HG03066 (cell line): ENCODE measurements at regions not wholly inside any gene's neighbourhood (a gene's known extent, or its start where the extent isn't known, plus 50 kb on each side); places are given as distances from the start of the nearest gene placed in this dataset.

Experiments
- ATAC-seq: cut with Tn5 transposase; IDR thresholded peaks from one replicate; pipeline ENCODE4 v1.9.1; 2021; ENCODE audit warnings: low read depth; ENCODE audit not compliant: unreplicated experiment

- no peak for ATAC-seq
Measured at GRCh38 chr3:180092889-180093288, 56.2 kb upstream of the PEX5L start.

DNA sequence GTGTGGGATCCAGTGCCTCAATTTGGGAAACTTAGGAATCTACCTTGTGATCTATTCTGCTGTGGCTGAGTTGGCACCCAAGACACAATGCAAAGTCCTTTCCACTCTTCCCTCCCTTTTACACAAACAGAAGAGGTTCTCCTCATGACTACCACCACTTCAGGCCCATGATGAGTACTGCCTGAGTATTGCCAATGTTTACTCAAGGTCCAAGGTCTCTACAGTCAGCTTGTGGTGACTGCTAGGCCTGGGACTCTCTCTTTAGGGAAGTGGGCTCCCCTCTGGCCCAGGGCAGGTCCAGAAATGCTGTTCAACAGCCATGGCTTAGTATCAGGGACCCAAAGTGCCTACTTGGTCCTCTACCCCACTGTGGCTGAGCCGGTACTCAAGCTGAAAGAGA is 56.8 kb upstream of the PEX5L start:
- ATAC-seq = no peak

GRCh38 chr3:180097626-180098025 is 60.9 kb upstream of the PEX5L start:
- ATAC-seq = no peak

DNA sequence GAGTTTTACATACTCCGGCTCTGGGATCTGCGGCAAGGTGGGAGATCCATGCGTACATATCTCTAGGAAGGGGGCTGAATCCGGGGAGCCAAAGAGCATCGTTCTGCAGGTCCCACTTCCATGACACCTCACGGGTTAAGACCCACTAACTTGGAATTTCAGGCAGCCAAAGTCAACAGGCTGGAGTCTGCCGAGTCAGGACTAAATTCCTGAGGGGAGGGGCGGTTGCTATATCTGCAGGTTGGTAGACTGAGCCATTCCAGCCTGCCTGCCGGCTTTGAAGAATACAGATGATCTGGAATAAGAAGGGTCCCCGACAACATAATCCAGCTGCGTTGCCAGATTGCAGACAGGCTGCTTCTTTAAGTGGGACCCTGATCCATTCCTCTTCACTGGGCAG is 65.4 kb upstream of the PEX5L start:
- ATAC-seq = no peak

DNA sequence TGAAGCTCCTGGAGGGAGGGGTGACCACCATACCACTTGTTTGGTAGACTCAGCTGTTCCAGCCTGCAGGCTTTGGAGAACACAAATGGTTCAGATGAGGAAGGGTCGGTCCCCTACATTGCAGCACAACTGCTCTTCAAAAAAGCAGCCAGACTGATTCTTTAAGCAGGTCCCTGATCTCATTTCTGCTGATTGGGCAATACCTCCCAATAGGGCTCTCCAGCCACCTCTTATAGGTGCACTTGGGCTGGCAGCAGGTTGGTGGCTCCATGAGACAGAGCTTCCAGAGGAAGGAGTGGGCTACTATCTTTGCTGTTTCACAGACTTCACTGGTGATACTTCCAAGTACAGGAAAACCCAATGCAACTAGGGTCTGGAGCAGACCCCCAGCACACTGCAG is 65.9 kb upstream of the PEX5L start:
- no peak for ATAC-seq

GRCh38 chr3:180116203-180116602 is 79.5 kb upstream of the PEX5L start:
- no peak for ATAC-seq

GRCh38 chr3:180116658-180117057 is 79.9 kb upstream of the PEX5L start:
- no peak for ATAC-seq

GRCh38 chr3:180117381-180118163 is 80.8 kb upstream of the PEX5L start:
- ATAC-seq = no peak

DNA sequence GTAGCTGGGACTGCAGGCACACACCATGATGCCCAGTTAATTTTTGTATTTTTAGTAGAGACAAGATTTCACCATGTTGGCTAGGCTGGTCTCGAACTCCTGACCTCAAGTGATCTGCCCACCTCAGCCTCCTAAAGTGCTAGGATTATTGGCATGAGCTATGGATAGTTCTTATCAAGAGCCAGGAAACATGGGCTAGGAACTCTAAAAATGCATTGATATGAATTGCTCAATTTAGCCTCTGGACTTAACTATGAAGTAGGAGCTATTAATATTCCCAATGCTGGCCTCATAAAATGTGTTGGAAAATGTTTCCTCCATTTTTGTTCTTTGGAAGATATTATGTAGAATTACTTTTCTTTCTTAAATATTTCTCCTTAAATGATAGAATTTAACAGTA is 82.8 kb upstream of the PEX5L start:
- no peak for ATAC-seq

GRCh38 chr3:180123928-180124327 is 87.2 kb upstream of the PEX5L start:
- ATAC-seq = no peak

- no peak for ATAC-seq
Measured at GRCh38 chr3:180131169-180131568, 94.4 kb upstream of the PEX5L start.

GRCh38 chr3:180135101-180135500 is 98.4 kb upstream of the PEX5L start:
- no peak for ATAC-seq

DNA sequence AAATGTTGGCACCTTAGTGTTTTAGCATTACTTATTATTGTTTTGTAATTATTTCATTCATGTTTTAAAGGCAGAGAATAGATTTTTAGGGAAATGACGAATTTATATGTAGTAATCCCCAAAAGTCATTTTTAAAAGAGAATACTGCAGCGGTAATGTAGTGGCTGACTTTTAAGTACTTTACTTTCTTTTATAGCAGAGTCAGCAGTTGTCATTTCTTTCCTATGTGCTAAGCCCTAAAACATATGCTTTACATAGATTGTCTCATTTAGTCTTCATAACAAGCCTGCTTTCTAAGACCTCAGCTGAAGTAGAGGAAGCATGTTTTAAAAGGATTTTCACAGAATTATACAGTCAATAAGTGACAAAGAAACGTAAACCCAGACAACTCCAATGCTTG is 102.1 kb upstream of the PEX5L start:
- no peak for ATAC-seq

GRCh38 chr3:180142041-180142440 is 105.3 kb upstream of the PEX5L start:
- ATAC-seq = no peak

GRCh38 chr3:180142472-180142871 is 105.7 kb upstream of the PEX5L start:
- ATAC-seq = no peak

DNA sequence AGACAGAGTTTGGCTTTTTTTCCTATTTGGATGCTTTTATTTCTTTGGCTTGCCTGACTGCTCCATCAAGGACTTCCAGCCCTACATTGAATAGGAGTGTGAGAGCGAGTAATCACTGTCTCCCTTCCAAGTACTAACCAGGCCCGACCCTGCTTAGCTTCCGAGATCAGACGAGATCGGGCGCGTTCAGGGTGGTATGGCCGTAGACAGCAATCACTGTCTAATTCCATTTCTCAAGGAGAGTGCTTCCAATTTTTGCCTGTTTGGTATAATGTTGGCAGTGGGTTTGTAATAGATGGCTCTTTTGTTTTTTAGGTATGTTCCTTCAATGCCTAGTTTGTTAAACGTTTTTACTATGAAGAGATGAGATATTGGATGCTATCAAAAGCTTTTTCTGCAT is 125.0 kb upstream of the PEX5L start:
- ATAC-seq = no peak

DNA sequence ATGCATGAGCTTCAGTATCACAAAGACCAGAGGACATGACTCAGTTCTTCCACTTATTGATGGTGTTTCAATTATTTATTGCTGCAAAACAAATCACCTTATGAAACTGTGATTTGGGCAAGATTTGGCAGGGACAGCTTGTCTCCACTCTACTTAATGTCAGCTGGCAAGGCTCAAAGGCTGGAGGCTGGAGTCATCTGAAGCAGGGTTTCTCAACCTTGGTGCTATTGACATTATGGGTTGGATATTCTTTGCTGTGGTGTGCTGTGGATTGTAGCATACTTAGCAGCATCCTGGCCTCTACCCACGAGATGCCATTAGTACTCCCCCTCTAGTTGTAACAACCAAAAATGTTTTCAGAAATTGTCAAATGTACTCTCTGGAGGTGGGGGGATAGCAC is 138.8 kb upstream of the PEX5L start:
- no peak for ATAC-seq

GRCh38 chr3:180176059-180176458 is 139.3 kb upstream of the PEX5L start:
- ATAC-seq = no peak

GRCh38 chr3:180177255-180177654 is 140.5 kb upstream of the PEX5L start:
- no peak for ATAC-seq

- ATAC-seq = no peak
Measured at GRCh38 chr3:180179562-180179961, 142.8 kb upstream of the PEX5L start.

DNA sequence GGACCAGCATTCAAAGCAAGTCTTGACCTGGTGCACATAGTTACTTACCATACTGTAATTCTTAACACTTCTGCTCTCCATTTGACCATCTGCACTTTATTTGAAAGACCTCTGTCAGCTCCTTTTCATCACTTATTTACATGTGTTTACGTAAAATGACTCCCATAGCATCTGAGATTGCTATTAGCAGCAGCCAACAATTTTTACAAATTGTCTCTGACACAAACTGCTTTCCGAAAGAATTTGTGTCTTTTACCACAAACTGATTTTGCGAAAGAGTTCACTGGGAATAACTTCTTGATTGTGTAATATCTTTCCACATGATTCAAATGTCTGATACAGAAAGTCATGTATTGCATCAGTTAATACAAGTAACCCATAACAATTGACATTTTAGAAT is 144.1 kb upstream of the PEX5L start:
- no peak for ATAC-seq

- no peak for ATAC-seq
Measured at GRCh38 chr3:180181387-180181786, 144.7 kb upstream of the PEX5L start.

DNA sequence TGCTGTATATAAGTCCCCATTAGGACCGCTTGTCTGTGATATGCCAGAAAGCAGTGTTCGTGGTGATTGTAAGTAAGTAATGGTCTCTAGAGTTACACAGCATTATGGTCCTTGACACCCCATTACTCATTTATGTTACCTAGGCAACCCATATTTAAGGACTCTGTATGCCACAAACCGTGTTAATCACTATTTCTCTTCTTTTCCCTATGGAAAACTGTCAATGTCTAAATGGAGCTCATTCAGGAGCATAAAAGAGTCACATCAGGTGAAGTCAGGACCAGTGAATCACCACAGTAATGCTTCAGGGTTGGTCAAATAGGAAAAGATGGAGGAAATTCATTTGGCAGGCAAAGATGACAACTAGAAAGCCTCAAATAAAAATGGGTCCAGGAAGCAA is 146.6 kb upstream of the PEX5L start:
- no peak for ATAC-seq
